ENCODE measurements at regions not wholly inside any gene's neighbourhood (a gene's known extent, or its start where the extent isn't known, plus 50 kb on each side); places are given as distances from the start of the nearest gene placed in this dataset.

GRCh38 chr20:20808016-20808415 lies 95.6 kb upstream of the RALGAPA2 start:
- no peaks in the 10 kb centered on the region for H3K4me1 ChIP-seq
- H3K4me3 ChIP-seq = no peak overlapping the region
- no peaks in the 10 kb centered on the region for H3K36me3 ChIP-seq
- H3K27ac ChIP-seq = no peak overlapping the region
- 32 to 41% (median 38%) methylated on average over 4 of the region's 4 CpGs for WGBS, 5 donors
- DNase-seq = no peak
- H3K27me3 ChIP-seq (replicated peaks in 1 of 7) = no peaks in the 10 kb centered on the region
- no peaks in the 10 kb centered on the region for H3K9me3 ChIP-seq
- intact Hi-C loops (cut with DNase I; ENCODE audit: low total_unique reads) = no loop called here
- no peak for TF ChIP-seq POLR2A (IDR thresholded peaks at IDR 0.05)
- TF ChIP-seq CTCF (IDR thresholded peaks at IDR 0.05 in 8 of 11, conservative IDR thresholded peaks at IDR 0.05 in 3 of 11) = no peak
- no peak for TF ChIP-seq POLR2AphosphoS5 (IDR thresholded peaks at IDR 0.05)

- no peak overlapping the region for H3K4me3 ChIP-seq
- no peaks in the 10 kb centered on the region for H3K36me3 ChIP-seq
- intact Hi-C loops (cut with DNase I; ENCODE audit: low total_unique reads) = no loop called here
- DNase-seq = no peak
- H3K27ac ChIP-seq = no peak overlapping the region
- H3K9me3 ChIP-seq = no peaks in the 10 kb centered on the region
- no peaks in the 10 kb centered on the region for H3K4me1 ChIP-seq
- WGBS, 5 donors = 84 to 92% (median 89%) methylated on average over 11 to 12 of the region's 12 CpGs
- H3K27me3 ChIP-seq (replicated peaks in 1 of 7) = no peaks in the 10 kb centered on the region
- no peak for TF ChIP-seq POLR2A (IDR thresholded peaks at IDR 0.05)
- no peak for TF ChIP-seq CTCF (IDR thresholded peaks at IDR 0.05 in 8 of 11, conservative IDR thresholded peaks at IDR 0.05 in 3 of 11)
- no peak for TF ChIP-seq POLR2AphosphoS5 (IDR thresholded peaks at IDR 0.05)
Observed at GRCh38 chr20:20806121-20807095, 94.0 kb upstream of the RALGAPA2 start.

GRCh38 chr20:20803011-20803410 lies 90.6 kb upstream of the RALGAPA2 start:
- DNase-seq = no peak
- Histone ChIP-seq H3K4me1 (no peaks in the 10 kb centered on the region), H3K9me3 (no peaks in the 10 kb centered on the region), H3K27me3 (replicated peaks in 1 of 7) (no peaks in the 10 kb centered on the region), H3K27ac (no peak overlapping the region), H3K36me3 (no peaks in the 10 kb centered on the region), H3K4me3 (no peak overlapping the region)
- TF ChIP-seq POLR2A (IDR thresholded peaks at IDR 0.05) (no peak), POLR2AphosphoS5 (IDR thresholded peaks at IDR 0.05) (no peak), CTCF (IDR thresholded peaks at IDR 0.05 in 8 of 11, conservative IDR thresholded peaks at IDR 0.05 in 3 of 11) (no peak)
- intact Hi-C loops (cut with DNase I; ENCODE audit: low total_unique reads) = no loop called here
- 86 to 98% (median 97%) methylated on average over 3 of the region's 3 CpGs for WGBS, 5 donors

- Histone ChIP-seq H3K4me1 (no peaks in the 10 kb centered on the region), H3K27me3 (replicated peaks in 1 of 7) (no peaks in the 10 kb centered on the region), H3K4me3 (no peak overlapping the region), H3K36me3 (no peaks in the 10 kb centered on the region), H3K9me3 (no peaks in the 10 kb centered on the region), H3K27ac (no peak overlapping the region)
- 80 to 88% (median 85%) methylated on average over 3 of the region's 3 CpGs for WGBS, 5 donors
- intact Hi-C loops (cut with DNase I; ENCODE audit: low total_unique reads) = no loop called here
- DNase-seq = no peak
- TF ChIP-seq CTCF (IDR thresholded peaks at IDR 0.05 in 8 of 11, conservative IDR thresholded peaks at IDR 0.05 in 3 of 11) (no peak), POLR2A (IDR thresholded peaks at IDR 0.05) (no peak), POLR2AphosphoS5 (IDR thresholded peaks at IDR 0.05) (peak in 1 of 3 donors; percentile 9)
Observed at GRCh38 chr20:20802328-20802727, 89.9 kb upstream of the RALGAPA2 start.

Measured in spleen (tissue), 11 donors.